Fibroblast of lung (primary cell): ENCODE measurements at regions not wholly inside any gene's neighbourhood (a gene's known extent, or its start where the extent isn't known, plus 50 kb on each side); places are given as distances from the start of the nearest gene placed in this dataset.

Source experiments
- DNase-seq, 2 donors: peaks; one replicate each; pipeline versions ENCODE4 v3.0.0 to v3.0.0-alpha.2; 2010; ENCODE audit warnings: low read depth in 2 of 2
- H2AFZ ChIP-seq: 2 replicates; pipeline ENCODE4 v1.5.1; 2012; ENCODE audit warnings: low read length, control low read depth, inconsistent platforms
- H3K27ac ChIP-seq: 2 replicates; pipeline ENCODE4 v1.5.1; 2011; ENCODE audit warnings: low read length, control low read depth; ENCODE audit not compliant: insufficient read depth
- H3K27me3 ChIP-seq: 2 replicates; pipeline ENCODE4 v1.5.1; 2011; ENCODE audit warnings: mild to moderate bottlenecking, low read length; ENCODE audit not compliant: control insufficient read depth, insufficient read depth
- H3K36me3 ChIP-seq: 2 replicates; pipeline ENCODE4 v1.5.1; 2011; ENCODE audit warnings: low read length; ENCODE audit not compliant: control insufficient read depth, insufficient read depth
- H3K4me1 ChIP-seq: 2 replicates; pipeline ENCODE4 v1.5.1; 2011; ENCODE audit warnings: low read length; ENCODE audit not compliant: control insufficient read depth, insufficient read depth; ENCODE audit errors: extremely low read depth
- H3K4me2 ChIP-seq: 2 replicates; pipeline ENCODE4 v1.5.1; 2011; ENCODE audit warnings: low read length, control low read depth; ENCODE audit not compliant: insufficient read depth; ENCODE audit errors: extremely low read depth
- H3K4me3 ChIP-seq, 4 experiments: fragments of 200-600 bp in 1 of 4; sonication (generic) in 1 of 4; replicated peaks in 1 of 4; 2 replicates each; pipeline ENCODE4 v1.5.1; 2011 to 2016; ENCODE audit warnings: low read length in 4 of 4, low read depth in 3 of 4, mild to moderate bottlenecking in 3 of 4, control low read depth in 2 of 4, inconsistent platforms in 1 of 4, mixed read lengths in 1 of 4; ENCODE audit not compliant: insufficient read depth in 1 of 4; ENCODE audit errors: control extremely low read depth in 1 of 4
- H3K79me2 ChIP-seq: 2 replicates; pipeline ENCODE4 v1.5.1; 2012; ENCODE audit warnings: mild to moderate bottlenecking, low read length, inconsistent platforms; ENCODE audit not compliant: control insufficient read depth, insufficient read depth
- H3K9ac ChIP-seq: 2 replicates; pipeline ENCODE4 v1.5.1; 2011; ENCODE audit warnings: mild to moderate bottlenecking, low read length, control low read depth; ENCODE audit not compliant: insufficient read depth
- H3K9me3 ChIP-seq: 2 replicates; pipeline ENCODE4 v1.5.1; 2012; ENCODE audit warnings: low read depth, low read length; ENCODE audit not compliant: control insufficient read depth, insufficient read depth
- H4K20me1 ChIP-seq: 2 replicates; pipeline ENCODE4 v1.5.1; 2011; ENCODE audit warnings: low read length; ENCODE audit not compliant: control insufficient read depth, insufficient read depth; ENCODE audit errors: extremely low read depth
- CTCF ChIP-seq, 2 donors: IDR thresholded peaks in 1 of 2; conservative IDR thresholded peaks in 1 of 2; 1 replicate in 1 of 2; 2 replicates in 1 of 2; pipeline ENCODE4 v1.5.1; 2011 to 2012; ENCODE audit warnings: low read length in 2 of 2, control low read depth in 1 of 2, inconsistent platforms in 1 of 2, low read depth in 1 of 2, mild to moderate bottlenecking in 1 of 2
- EZH2 ChIP-seq: IDR thresholded peaks from 2 replicates; pipeline ENCODE4 v1.5.1; 2012; ENCODE audit warnings: low read length, control low read depth, mild to moderate bottlenecking; ENCODE audit errors: missing control alignments

- H2AFZ ChIP-seq = no peak overlapping the region
- no peak overlapping the region for H3K27ac ChIP-seq
- H3K4me1 ChIP-seq = no peaks in the 10 kb centered on the region
- no peak overlapping the region for H3K4me2 ChIP-seq
- H3K79me2 ChIP-seq = no peaks in the 10 kb centered on the region
- no peaks in the 10 kb centered on the region for H4K20me1 ChIP-seq
- TF ChIP-seq EZH2 = no peak
- no peak for TF ChIP-seq CTCF (conservative IDR thresholded peaks at IDR 0.05 in 1 of 2, IDR thresholded peaks at IDR 0.05 in 1 of 2; ENCODE audit: low read depth in 1 of 2, low read length in 2 of 2)
- no peak overlapping the region for H3K4me3 ChIP-seq
- H3K9ac ChIP-seq = no peak overlapping the region
- H3K36me3 ChIP-seq = no peaks in the 10 kb centered on the region
- H3K9me3 ChIP-seq = no peaks in the 10 kb centered on the region
- no peaks in the 10 kb centered on the region for H3K27me3 ChIP-seq
- DNase-seq = peak in 1 of 2 donors; percentile 86
These were observed 141.7 kb downstream of the GADD45G start for GRCh38 chr9:89746385-89747116.

- H3K9me3 ChIP-seq = no peaks in the 10 kb centered on the region
- no peak for TF ChIP-seq CTCF (conservative IDR thresholded peaks at IDR 0.05 in 1 of 2, IDR thresholded peaks at IDR 0.05 in 1 of 2; ENCODE audit: low read depth in 1 of 2, low read length in 2 of 2)
- no peaks in the 10 kb centered on the region for H4K20me1 ChIP-seq
- no peak overlapping the region for H3K4me3 ChIP-seq
- no peaks in the 10 kb centered on the region for H3K4me1 ChIP-seq
- H2AFZ ChIP-seq = no peak overlapping the region
- DNase-seq = no peak
- no peaks in the 10 kb centered on the region for H3K36me3 ChIP-seq
- H3K27ac ChIP-seq = no peak overlapping the region
- H3K4me2 ChIP-seq = no peak overlapping the region
- no peaks in the 10 kb centered on the region for H3K79me2 ChIP-seq
- no peaks in the 10 kb centered on the region for H3K27me3 ChIP-seq
- no peak overlapping the region for H3K9ac ChIP-seq
These were observed 142.8 kb downstream of the GADD45G start for GRCh38 chr9:89747596-89747995.

- Histone ChIP-seq H2AFZ (no peak overlapping the region), H3K4me1 (no peaks in the 10 kb centered on the region), H3K36me3 (no peaks in the 10 kb centered on the region), H3K4me2 (no peak overlapping the region), H4K20me1 (no peaks in the 10 kb centered on the region), H3K9me3 (no peaks in the 10 kb centered on the region), H3K4me3 (no peak overlapping the region), H3K27me3 (no peaks in the 10 kb centered on the region), H3K9ac (no peak overlapping the region), H3K27ac (no peak overlapping the region), H3K79me2 (no peaks in the 10 kb centered on the region)
- no peak for TF ChIP-seq CTCF (conservative IDR thresholded peaks at IDR 0.05 in 1 of 2, IDR thresholded peaks at IDR 0.05 in 1 of 2; ENCODE audit: low read depth in 1 of 2, low read length in 2 of 2)
- no peak for TF ChIP-seq EZH2
- peak in 1 of 2 donors; percentile 53 for DNase-seq
These were observed 143.3 kb downstream of the GADD45G start for GRCh38 chr9:89748021-89748670.
